ENCODE measurements at regions not wholly inside any gene's neighbourhood (a gene's known extent, or its start where the extent isn't known, plus 50 kb on each side); places are given as distances from the start of the nearest gene placed in this dataset.

DNA sequence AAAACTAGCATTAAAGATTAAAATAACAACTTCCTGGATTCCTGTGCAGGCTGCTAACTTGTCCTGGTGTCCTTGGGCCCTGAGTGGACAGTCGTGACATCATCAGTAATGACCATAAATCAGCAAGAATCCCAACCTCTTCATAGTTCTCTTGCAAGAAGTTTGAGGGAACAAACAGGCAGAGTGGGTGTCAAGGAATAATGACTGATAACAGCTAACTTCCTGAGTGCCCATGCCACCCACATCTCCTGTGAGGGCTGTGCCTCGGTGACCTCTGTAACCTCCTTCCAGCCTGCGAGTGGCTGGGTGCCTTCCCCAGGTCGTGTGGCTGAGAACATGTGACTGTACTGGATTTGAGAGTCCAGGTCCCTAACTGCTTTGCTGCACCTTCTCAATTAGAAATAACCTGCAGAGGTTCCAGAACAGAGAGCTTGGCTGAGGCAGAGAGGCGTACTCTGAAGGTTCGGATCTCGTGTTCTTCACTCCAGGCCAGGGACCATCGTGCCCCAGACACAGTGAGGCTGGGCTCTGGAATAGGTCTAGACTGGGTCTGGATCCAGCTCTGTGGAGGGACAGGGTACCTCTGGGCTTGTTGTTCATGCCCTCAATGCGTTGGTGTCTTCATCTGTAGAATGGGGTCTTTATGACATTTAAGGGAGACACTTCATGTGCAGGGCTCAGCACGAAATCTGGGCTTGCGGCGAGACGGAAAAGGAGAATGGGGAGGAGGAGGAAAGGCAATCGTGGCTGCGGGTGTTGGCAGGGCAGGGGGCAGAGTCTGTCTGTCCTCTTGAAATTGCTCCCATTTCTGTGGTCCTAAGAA lies 313.1 kb upstream of the ZNF32 start:
- TF ChIP-seq, protein P1, sequence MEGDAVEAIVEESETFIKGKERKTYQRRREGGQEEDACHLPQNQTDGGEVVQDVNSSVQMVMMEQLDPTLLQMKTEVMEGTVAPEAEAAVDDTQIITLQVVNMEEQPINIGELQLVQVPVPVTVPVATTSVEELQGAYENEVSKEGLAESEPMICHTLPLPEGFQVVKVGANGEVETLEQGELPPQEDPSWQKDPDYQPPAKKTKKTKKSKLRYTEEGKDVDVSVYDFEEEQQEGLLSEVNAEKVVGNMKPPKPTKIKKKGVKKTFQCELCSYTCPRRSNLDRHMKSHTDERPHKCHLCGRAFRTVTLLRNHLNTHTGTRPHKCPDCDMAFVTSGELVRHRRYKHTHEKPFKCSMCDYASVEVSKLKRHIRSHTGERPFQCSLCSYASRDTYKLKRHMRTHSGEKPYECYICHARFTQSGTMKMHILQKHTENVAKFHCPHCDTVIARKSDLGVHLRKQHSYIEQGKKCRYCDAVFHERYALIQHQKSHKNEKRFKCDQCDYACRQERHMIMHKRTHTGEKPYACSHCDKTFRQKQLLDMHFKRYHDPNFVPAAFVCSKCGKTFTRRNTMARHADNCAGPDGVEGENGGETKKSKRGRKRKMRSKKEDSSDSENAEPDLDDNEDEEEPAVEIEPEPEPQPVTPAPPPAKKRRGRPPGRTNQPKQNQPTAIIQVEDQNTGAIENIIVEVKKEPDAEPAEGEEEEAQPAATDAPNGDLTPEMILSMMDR (IDR thresholded peaks at IDR 0.05): no peak
- no peak for TF ChIP-seq POLR2AphosphoS5 (IDR thresholded peaks at IDR 0.05)
- no peak for TF ChIP-seq POLR2A (IDR thresholded peaks at IDR 0.05)
- no peak for TF ChIP-seq EP300 (IDR thresholded peaks at IDR 0.05; ENCODE audit: low read depth)

All from transverse colon (tissue), 4 donors.